Body of pancreas (tissue), 4 donors: ENCODE measurements at regions not wholly inside any gene's neighbourhood (a gene's known extent, or its start where the extent isn't known, plus 50 kb on each side); places are given as distances from the start of the nearest gene placed in this dataset.

ENCODE experiments used
- CTCF ChIP-seq, 7 experiments: fragments of 450-650 bp in 4 of 7; fragments of 200-600 bp in 3 of 7; sonication (generic) in 3 of 7; IDR thresholded peaks; one replicate each; pipeline ENCODE4 v1.5.1; 2016 to 2019; ENCODE audit warnings: antibody characterized with exemption in 7 of 7
- POLR2A ChIP-seq, 3 donors: fragments of 450-650 bp; IDR thresholded peaks; one replicate each; pipeline ENCODE4 v1.6.1; 2016; ENCODE audit warnings: antibody characterized with exemption in 3 of 3, mild to moderate bottlenecking in 2 of 3

- TF ChIP-seq CTCF (IDR thresholded peaks at IDR 0.05), result no peak
- no peak for TF ChIP-seq POLR2A (IDR thresholded peaks at IDR 0.05)
Observed at GRCh38 chr1:209522826-209523225, 60.7 kb upstream of the CAMK1G start.
